NCI-H748 treated with DMSO at 0.1 percent for 48 hours (cell line): ENCODE measurements at regions not wholly inside any gene's neighbourhood (a gene's known extent, or its start where the extent isn't known, plus 50 kb on each side); places are given as distances from the start of the nearest gene placed in this dataset.

Experiments
- DNase-seq: peaks from one replicate; lab custom pipeline; 2025; lab: John Stamatoyannopoulos, UW

DNA sequence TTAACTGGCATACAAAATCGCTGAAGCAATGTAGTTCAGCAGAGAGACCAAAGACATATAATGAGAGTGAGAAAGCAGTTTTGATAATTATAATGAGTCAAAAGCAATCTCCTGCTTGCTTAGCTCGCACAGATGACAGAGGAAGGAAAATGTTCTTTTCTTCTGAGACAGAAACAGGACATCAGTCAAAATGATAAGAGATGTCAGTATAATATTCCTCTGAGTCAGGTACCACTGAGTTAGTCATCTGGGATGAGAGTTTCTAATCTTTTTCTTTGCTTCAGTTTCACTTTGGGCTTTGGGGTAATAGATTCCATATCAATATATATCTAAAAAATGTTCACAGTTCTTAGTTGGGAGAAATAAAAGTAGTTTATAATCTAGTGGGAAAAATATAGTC lies 387.2 kb downstream of the PCDH7 start:
- DNase-seq: no peak

DNA sequence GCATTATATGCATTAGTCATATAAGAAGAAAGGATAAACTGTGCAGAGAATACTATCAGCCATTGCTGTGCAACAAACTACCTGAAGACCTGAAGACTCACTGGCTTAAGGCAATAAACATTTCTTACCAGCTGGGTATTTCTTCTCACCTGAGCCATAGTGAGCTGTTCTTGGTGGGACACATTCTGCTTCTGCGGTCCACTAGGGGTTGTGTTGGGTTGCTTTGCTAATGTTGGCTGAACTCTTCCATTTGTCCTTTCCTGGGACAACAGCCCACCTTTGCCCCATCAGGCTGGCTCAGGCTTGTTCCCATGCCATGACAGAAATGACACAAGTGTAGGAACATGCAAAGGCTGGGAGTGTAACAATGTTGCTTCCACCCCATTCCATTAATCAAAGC lies 388.6 kb downstream of the PCDH7 start:
- DNase-seq: no peak

GRCh38 chr4:31111790-31112189 lies 391.6 kb downstream of the PCDH7 start:
- DNase-seq: no peak

DNA sequence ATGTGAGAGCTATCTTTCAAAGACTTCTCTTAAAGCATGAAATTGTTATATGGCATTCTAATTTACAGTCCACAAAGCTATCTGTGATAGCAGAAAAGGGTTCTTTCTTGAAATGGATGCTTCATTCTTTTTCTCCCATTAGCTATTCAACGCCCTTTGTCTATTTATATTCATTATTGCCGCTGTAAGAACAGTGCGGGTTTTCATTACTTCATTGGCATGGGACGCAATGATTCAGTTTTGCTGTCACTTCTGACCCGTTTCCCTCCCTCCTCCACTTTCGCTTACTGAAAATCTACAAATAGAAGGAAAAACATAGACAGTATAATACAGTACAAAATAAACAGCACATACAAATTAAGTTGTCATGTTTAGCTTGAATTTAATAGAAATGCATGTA lies 394.6 kb downstream of the PCDH7 start:
- DNase-seq: no peak

DNA sequence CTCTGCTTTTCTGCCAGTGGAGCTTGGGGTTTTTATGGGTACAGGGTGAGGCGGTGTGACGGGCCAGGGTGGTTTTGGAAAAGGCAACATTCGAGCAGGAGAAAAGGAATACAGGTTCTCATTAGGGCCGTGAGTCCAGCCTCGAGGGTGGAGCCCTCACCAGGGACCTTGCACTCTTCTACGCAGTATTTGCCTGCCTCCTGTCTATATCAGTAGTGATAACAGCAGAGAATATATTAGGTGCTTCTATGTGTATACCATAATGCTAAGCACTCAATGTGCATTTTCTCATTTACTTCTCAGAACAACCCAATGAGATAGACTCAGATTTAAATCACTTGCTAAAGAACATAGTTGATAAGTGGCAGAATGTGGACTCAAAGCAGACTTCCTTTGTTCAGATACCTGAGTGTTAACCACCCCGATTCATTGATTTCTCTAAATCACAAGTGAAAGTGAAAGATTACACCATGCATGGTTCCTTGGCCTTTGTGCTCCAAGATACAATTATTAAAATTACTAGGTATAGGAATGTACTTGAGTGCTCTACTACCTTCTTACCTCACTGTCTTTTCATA lies 403.9 kb downstream of the PCDH7 start:
- DNase-seq: no peak

- DNase-seq: no peak
These were observed 404.9 kb downstream of the PCDH7 start for GRCh38 chr4:31125061-31125460.

DNA sequence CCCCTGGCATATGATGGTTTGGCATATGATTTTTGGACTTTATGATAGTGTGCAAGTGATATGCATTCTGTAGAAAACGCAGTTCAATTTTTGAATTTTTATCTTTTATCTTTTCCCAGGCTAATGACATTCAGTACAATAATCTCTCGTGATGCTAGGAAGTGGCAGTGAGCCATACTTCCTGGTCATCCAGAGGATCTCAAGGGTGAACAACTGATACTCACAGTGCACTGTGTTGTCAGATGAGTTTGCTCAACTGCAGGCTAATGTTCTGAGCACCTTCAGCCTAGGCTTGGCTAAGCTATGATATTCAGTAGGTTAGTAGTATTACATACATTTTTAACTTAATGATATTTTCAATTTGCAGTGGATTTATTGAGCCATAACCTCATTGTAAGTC lies 405.3 kb downstream of the PCDH7 start:
- DNase-seq: no peak

DNA sequence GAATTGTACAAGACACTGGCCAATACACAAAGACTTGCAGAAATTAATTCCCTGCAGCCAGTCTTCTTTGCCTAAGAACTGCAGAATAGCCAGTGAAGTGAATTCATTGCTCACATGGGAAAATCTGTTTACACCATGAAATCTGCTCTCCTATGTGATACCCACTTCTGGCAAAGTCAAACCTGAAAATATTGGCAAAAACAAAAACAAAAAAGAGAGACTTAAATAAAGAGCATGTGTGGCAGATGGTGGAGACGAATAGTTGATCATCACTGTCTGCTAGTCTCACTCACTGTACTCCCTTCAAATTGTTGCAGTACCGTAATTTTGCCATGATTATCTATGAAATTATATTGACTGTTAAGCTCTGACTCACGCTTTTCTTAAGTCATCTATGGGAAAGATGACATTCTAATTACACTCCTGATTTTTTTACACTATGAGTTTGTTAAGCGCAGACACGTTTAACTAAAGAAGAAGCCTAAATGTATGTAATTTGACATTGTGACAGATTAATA lies 406.8 kb downstream of the PCDH7 start:
- no peak for DNase-seq

- no peak for DNase-seq
These were observed 410.8 kb downstream of the PCDH7 start for GRCh38 chr4:31130930-31131329.

DNA sequence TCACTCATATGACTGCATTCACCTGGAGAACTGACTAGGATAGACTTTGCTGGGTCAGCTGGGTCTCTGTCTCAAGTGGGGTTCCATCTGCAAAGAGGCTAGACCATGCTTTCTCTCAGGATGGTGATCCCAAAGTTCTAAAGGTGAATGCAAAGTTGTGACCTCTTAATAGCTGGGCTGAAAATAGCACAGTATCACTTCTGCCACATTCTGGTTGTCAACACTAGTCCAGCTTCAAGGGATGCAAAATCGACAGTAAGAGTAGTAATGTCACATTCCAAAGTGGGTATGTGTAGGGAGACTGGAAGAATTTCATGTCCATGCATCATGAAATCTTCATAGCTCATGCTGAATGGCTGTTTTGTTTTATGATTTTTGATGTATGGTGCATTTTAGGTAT lies 414.6 kb downstream of the PCDH7 start:
- no peak for DNase-seq

- DNase-seq: no peak
These were observed 419.6 kb downstream of the PCDH7 start for GRCh38 chr4:31139767-31140166.

- DNase-seq: no peak
These were observed 421.1 kb downstream of the PCDH7 start for GRCh38 chr4:31141095-31141831.

GRCh38 chr4:31141832-31142142 lies 421.6 kb downstream of the PCDH7 start:
- no peak for DNase-seq

GRCh38 chr4:31146366-31146765 lies 426.2 kb downstream of the PCDH7 start:
- DNase-seq: no peak

DNA sequence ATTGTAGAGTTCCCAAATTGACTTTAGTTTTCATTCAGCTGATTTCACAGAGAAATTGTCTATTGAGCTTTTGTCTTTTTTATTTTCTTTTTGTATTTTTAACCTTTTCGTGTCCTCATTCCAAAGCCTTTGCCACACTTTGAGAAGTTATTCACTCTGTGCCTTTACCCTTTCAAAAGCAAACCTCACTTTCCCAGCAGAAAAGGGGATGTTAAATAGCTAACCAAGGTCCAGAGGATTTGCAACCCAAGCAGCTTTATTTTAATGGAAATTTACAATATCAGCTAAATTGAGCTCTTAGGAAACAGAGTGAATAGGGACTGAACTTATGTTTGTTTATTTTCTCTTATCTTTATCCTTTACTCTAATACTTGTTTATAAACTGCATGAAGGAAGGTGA lies 428.8 kb downstream of the PCDH7 start:
- no peak for DNase-seq

DNA sequence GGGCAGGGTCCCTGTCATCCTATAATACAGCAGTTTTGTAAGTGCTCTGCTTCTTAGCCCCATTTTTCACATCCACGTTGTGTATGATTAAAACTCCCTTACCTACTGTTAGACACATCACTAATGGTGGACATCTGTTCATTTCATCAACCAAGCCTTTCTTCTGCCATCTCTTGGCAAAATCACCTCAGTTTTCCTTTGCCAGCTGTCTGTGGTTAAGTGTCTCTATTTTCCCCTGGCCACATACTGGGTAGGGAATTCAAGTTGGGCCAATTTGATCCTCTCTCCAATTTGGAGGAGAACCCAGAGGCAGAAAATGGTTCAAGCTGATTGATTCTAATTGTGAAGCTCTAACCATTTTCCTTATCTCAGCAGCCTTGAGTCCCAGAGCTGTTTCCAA lies 436.1 kb downstream of the PCDH7 start:
- no peak for DNase-seq

DNA sequence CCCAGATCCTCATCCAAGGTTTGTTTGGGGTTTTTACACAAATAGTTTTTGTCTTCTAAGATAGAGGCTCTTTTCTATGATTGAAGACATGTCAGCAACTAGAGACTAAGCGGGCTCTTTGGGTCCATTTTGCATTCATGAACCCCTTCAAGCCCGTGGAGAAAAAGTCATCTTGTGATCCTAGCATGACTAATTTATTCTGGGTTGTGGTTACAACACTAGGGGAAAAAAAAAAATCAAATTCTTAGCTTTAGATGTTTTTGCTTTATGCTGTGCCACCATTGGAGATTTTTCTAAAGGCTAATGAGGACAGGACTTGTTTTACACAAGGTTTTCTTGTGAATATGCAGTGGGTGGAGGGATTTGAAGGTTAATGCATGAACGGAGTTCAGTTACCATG lies 440.0 kb downstream of the PCDH7 start:
- no peak for DNase-seq

GRCh38 chr4:31169846-31170245 lies 449.7 kb downstream of the PCDH7 start:
- no peak for DNase-seq

GRCh38 chr4:31171362-31171761 lies 451.2 kb downstream of the PCDH7 start:
- no peak for DNase-seq

- DNase-seq: no peak
These were observed 455.2 kb downstream of the PCDH7 start for GRCh38 chr4:31175242-31175910.

GRCh38 chr4:31183256-31183655 lies 463.1 kb downstream of the PCDH7 start:
- no peak for DNase-seq

- DNase-seq: no peak
These were observed 464.9 kb downstream of the PCDH7 start for GRCh38 chr4:31185014-31185585.

GRCh38 chr4:31187979-31188378 lies 467.8 kb downstream of the PCDH7 start:
- DNase-seq: no peak
